Esophagus (tissue), 2 donors: ENCODE measurements at regions not wholly inside any gene's neighbourhood (a gene's known extent, or its start where the extent isn't known, plus 50 kb on each side); places are given as distances from the start of the nearest gene placed in this dataset.
A peak's percentile ranks its signal among the peaks of the same experiment; 100 is the strongest.
"Not testable (repeated sequence)": the region's sequence is repeated elsewhere in the genome, so short reads cannot be mapped to it uniquely, and the experiment has no call there.

Source experiments
- H3K27ac ChIP-seq, 2 donors: one replicate each; pipeline ENCODE4 v1.5.1; 2013; ENCODE audit warnings: low read depth in 2 of 2, mild to moderate bottlenecking in 2 of 2, inconsistent platforms in 1 of 2, low read length in 1 of 2, moderate library complexity in 1 of 2
- H3K27me3 ChIP-seq, 2 donors: one replicate each; pipeline ENCODE4 v1.6.1; 2013; ENCODE audit warnings: low read length in 2 of 2, control low read depth in 1 of 2, mild to moderate bottlenecking in 1 of 2; ENCODE audit not compliant: insufficient read depth in 2 of 2, control insufficient read depth in 1 of 2
- H3K36me3 ChIP-seq, 2 donors: one replicate each; pipeline ENCODE4 v1.6.1; 2013; ENCODE audit warnings: low read length in 1 of 2; ENCODE audit not compliant: control insufficient read depth in 2 of 2, insufficient read depth in 2 of 2
- H3K4me1 ChIP-seq, 2 donors: one replicate each; pipeline ENCODE4 v1.6.1; 2013; ENCODE audit warnings: low read length in 1 of 2; ENCODE audit not compliant: control insufficient read depth in 2 of 2, insufficient read depth in 2 of 2
- H3K4me3 ChIP-seq, 2 donors: one replicate each; pipeline ENCODE4 v1.5.1; 2013; ENCODE audit warnings: low read length in 2 of 2, mild to moderate bottlenecking in 2 of 2, low read depth in 1 of 2, moderate library complexity in 1 of 2
- H3K9me3 ChIP-seq, 2 donors: one replicate each; pipeline ENCODE4 v1.6.1; 2013; ENCODE audit warnings: mild to moderate bottlenecking in 2 of 2, low read depth in 1 of 2, low read length in 1 of 2, moderate library complexity in 1 of 2; ENCODE audit not compliant: control insufficient read depth in 2 of 2, insufficient read depth in 1 of 2
- WGBS, 2 donors: extraction: QIAGEN DNeasy Blood & Tissue Kit; methylation state at CpG; one replicate each; pipeline ENCODE4 v1.1.7; 2013; 5-methylcytosine and 5-hydroxymethylcytosine counted together
- donor health status: healthy with polysubstance abuse.
- donor health status: Bipolar disorder and iron deficiency.

- Histone ChIP-seq H3K9me3 (peaks cover 0 to 2% of the 10 kb centered on the region in 2 donors), H3K4me1 (no peaks in the 10 kb centered on the region), H3K27ac (no peak overlapping the region), H3K27me3 (no peaks in the 10 kb centered on the region), H3K36me3 (no peaks in the 10 kb centered on the region), H3K4me3 (no peak overlapping the region)
- WGBS, 2 donors = 89 to 95% methylated on average over 1 of the region's 1 CpG
Measured at GRCh38 chr1:94669198-94669597, 127.6 kb upstream of the F3 start.

- H3K4me1 ChIP-seq = no peaks in the 10 kb centered on the region
- no peaks in the 10 kb centered on the region for H3K27me3 ChIP-seq
- H3K36me3 ChIP-seq = no peaks in the 10 kb centered on the region
- no peak overlapping the region for H3K27ac ChIP-seq
- 86 to 92% methylated on average over 3 of the region's 3 CpGs for WGBS, 2 donors
- no peak overlapping the region for H3K4me3 ChIP-seq
- peaks cover 0 to 2% of the 10 kb centered on the region in 2 donors for H3K9me3 ChIP-seq
Measured at GRCh38 chr1:94668528-94668927, 127.0 kb upstream of the F3 start.

DNA sequence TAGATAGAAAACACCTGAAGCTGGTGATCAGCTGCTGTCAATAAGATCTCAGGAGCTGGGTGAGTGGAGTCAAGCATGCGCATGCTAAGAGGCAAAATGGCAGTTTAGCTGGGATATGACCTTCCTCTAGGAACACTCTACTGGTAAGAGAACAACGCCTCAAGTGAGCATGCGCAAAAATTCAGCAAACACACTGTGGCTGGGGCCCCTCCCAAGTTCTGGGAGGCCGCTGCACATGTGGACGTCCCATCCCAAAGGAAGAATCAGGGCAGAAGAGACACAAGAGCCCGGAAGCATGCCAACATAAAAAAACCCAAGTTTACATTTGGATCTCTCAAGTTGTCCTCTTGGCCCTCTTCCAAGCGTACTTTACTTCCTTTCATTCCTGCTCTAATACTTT, 126.3 kb upstream of the F3 start:
- Histone ChIP-seq H3K36me3 (no peaks in the 10 kb centered on the region), H3K4me1 (no peaks in the 10 kb centered on the region), H3K9me3 (no peaks in the 10 kb centered on the region), H3K27me3 (no peaks in the 10 kb centered on the region), H3K27ac (peak overlapping the region in 1 of 2 donors; percentile 13), H3K4me3 (no peak overlapping the region)
- WGBS, 2 donors = 67 to 68% methylated on average over 7 of the region's 7 CpGs

- 84 to 85% methylated on average over 1 of the region's 1 CpG for WGBS, 2 donors
- H3K36me3 ChIP-seq = no peaks in the 10 kb centered on the region
- no peak overlapping the region for H3K27ac ChIP-seq
- no peaks in the 10 kb centered on the region for H3K4me1 ChIP-seq
- H3K27me3 ChIP-seq = no peaks in the 10 kb centered on the region
- H3K4me3 ChIP-seq = no peak overlapping the region
- no peaks in the 10 kb centered on the region for H3K9me3 ChIP-seq
Measured at GRCh38 chr1:94666797-94667196, 125.2 kb upstream of the F3 start.

- Histone ChIP-seq H3K9me3 (no peaks in the 10 kb centered on the region), H3K4me3 (no peak overlapping the region), H3K27me3 (no peaks in the 10 kb centered on the region), H3K4me1 (no peaks in the 10 kb centered on the region), H3K36me3 (no peaks in the 10 kb centered on the region), H3K27ac (no peak overlapping the region)
- WGBS, 2 donors = 58 to 70% methylated on average over 2 of the region's 2 CpGs
Measured at GRCh38 chr1:94661431-94661932, 119.9 kb upstream of the F3 start.

- Histone ChIP-seq H3K4me3 (no peak overlapping the region), H3K4me1 (no peaks in the 10 kb centered on the region), H3K27me3 (no peaks in the 10 kb centered on the region), H3K36me3 (no peaks in the 10 kb centered on the region), H3K9me3 (no peaks in the 10 kb centered on the region), H3K27ac (no peak overlapping the region)
Measured at GRCh38 chr1:94660994-94661393, 119.4 kb upstream of the F3 start.

GRCh38 chr1:94660258-94660657, 118.7 kb upstream of the F3 start:
- Histone ChIP-seq H3K27me3 (no peaks in the 10 kb centered on the region), H3K36me3 (no peaks in the 10 kb centered on the region), H3K27ac (no peak overlapping the region), H3K4me1 (no peaks in the 10 kb centered on the region), H3K4me3 (no peak overlapping the region), H3K9me3 (no peaks in the 10 kb centered on the region)
- WGBS, 2 donors = 62% methylated on average over 2 of the region's 2 CpGs

DNA sequence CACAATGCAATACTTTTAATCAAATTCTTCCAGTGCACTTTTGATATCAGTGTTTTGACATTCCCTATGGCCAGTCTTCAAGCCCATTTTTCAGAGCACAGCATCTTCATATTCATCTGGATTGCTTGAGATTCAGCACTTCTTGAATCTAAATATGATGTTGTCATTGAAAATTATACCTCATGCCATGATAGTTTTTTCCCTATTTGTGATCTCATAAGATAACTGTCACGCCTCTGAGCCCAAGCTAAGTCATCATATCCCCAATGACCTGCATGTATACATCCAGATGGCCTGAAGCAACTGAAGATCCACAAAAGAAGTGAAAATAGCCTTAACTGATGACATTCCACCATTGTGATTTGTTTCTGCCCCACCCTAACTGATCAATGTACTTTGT, 117.6 kb upstream of the F3 start:
- H3K27ac ChIP-seq, H3K27me3 ChIP-seq, H3K4me3 ChIP-seq, H3K9me3 ChIP-seq, H3K4me1 ChIP-seq, H3K36me3 ChIP-seq: not testable (repeated sequence)
- WGBS, 2 donors = 85 to 86% methylated on average over 1 of the region's 1 CpG

DNA sequence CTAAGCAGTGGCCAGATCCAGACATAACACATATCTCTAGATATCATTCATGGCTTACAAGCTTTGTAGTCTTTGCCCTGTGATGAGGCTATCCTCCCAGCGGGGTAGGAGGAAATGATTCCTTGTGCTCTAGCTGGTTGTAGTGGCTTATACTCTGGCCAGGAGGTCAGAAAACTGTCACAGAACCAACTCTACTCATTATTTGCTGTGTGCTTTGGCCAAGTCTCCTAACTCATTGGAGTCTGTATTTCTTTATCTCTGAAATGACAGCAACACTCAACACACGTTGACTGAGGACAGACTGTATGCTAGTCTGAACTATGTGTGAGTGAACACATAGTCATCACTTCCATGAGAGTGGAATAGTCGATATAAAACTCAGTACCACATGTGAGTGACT, 116.7 kb upstream of the F3 start:
- peak overlapping the region in 1 of 2 donors; percentile 33 for H3K27ac ChIP-seq
- H3K4me3 ChIP-seq = no peak overlapping the region
- no peaks in the 10 kb centered on the region for H3K36me3 ChIP-seq
- no peaks in the 10 kb centered on the region for H3K27me3 ChIP-seq
- H3K9me3 ChIP-seq = no peaks in the 10 kb centered on the region
- WGBS, 2 donors = 43 to 58% methylated on average over 3 of the region's 3 CpGs
- peaks cover 0 to 2% of the 10 kb centered on the region in 2 donors for H3K4me1 ChIP-seq

DNA sequence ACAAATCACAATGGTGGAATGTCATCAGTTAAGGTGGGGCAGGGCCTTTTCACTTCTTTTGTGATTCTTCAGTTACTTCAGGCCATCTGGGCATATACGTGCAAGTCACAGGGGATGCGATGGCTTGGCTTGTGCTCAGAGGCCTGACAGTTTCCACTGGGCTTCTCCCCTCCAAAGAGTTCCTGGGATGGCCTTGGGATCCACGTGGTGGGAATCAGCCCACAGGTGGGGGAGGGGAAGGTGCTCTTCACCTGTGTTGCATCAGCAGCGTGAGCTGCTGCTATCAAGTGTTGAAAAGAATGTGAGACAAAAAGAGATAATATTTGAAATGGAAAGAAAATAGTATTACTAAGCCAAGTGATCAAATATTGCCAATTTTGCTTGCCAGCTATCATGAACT, 116.2 kb upstream of the F3 start:
- H3K36me3 ChIP-seq, H3K4me3 ChIP-seq, H3K4me1 ChIP-seq, H3K9me3 ChIP-seq, H3K27me3 ChIP-seq: not testable (repeated sequence)
- 53 to 60% methylated on average over 4 of the region's 4 CpGs for WGBS, 2 donors
- H3K27ac ChIP-seq = peak overlapping the region in 1 of 2 donors; percentile 5
